Astrocyte (in vitro differentiated cells and primary cell): ENCODE measurements at regions not wholly inside any gene's neighbourhood (a gene's known extent, or its start where the extent isn't known, plus 50 kb on each side); places are given as distances from the start of the nearest gene placed in this dataset.

Experiments
- DNase-seq: peaks from one replicate; pipeline ENCODE4 v3.0.0-alpha.2; 2010; ENCODE audit warnings: low read depth
- FAIRE-seq: peaks from 2 replicates; lab custom pipeline; 2011; peaks lifted over from hg19 to GRCh38; lab: Jason Lieb, UNC
- H2AFZ ChIP-seq: 2 replicates; pipeline ENCODE4 v1.6.0; 2012; ENCODE audit warnings: low read depth, low read length, inconsistent platforms
- H3K27ac ChIP-seq: 2 replicates; pipeline ENCODE4 v1.5.1; 2011; ENCODE audit warnings: low read depth, low read length, inconsistent platforms
- H3K27me3 ChIP-seq: 2 replicates; pipeline ENCODE4 v1.6.0; 2011; ENCODE audit warnings: low read length, inconsistent platforms; ENCODE audit not compliant: insufficient read depth
- H3K36me3 ChIP-seq: 2 replicates; pipeline ENCODE4 v1.5.1; 2011; ENCODE audit warnings: low read length, inconsistent platforms; ENCODE audit not compliant: insufficient read depth
- H3K4me1 ChIP-seq: 2 replicates; pipeline ENCODE4 v1.5.1; 2011; ENCODE audit warnings: low read length, inconsistent platforms; ENCODE audit not compliant: insufficient read depth
- H3K4me2 ChIP-seq: 2 replicates; pipeline ENCODE4 v1.6.0; 2012; ENCODE audit warnings: low read length, inconsistent platforms
- H3K4me3 ChIP-seq: 2 replicates; pipeline ENCODE4 v1.5.1; 2011; ENCODE audit warnings: low read depth, mild to moderate bottlenecking, low read length, inconsistent platforms; ENCODE audit not compliant: insufficient read depth
- H3K79me2 ChIP-seq: 2 replicates; pipeline ENCODE4 v1.6.0; 2012; ENCODE audit warnings: mild to moderate bottlenecking, low read length, inconsistent platforms; ENCODE audit not compliant: insufficient read depth
- H3K9ac ChIP-seq: 2 replicates; pipeline ENCODE4 v1.6.0; 2012; ENCODE audit warnings: mild to moderate bottlenecking, low read length, inconsistent platforms
- H3K9me3 ChIP-seq: 2 replicates; pipeline ENCODE4 v1.5.1; 2012; ENCODE audit warnings: low read depth, mild to moderate bottlenecking, low read length, inconsistent platforms; ENCODE audit not compliant: insufficient read depth
- H4K20me1 ChIP-seq: 2 replicates; pipeline ENCODE4 v1.6.0; 2012; ENCODE audit warnings: low read length, inconsistent platforms; ENCODE audit not compliant: insufficient read depth
- H3K27ac Mint-ChIP-seq: one replicate; pipeline ENCODE4 v1.8.0; 2021; ENCODE audit warnings: mild to moderate bottlenecking, mixed read lengths; ENCODE audit not compliant: unreplicated experiment
- H3K27me3 Mint-ChIP-seq: one replicate; pipeline ENCODE4 v1.8.0; 2021; ENCODE audit warnings: low read depth, mixed read lengths; ENCODE audit not compliant: unreplicated experiment
- H3K36me3 Mint-ChIP-seq: one replicate; pipeline ENCODE4 v1.8.0; 2021; ENCODE audit warnings: low read depth, mixed read lengths; ENCODE audit not compliant: unreplicated experiment
- H3K4me1 Mint-ChIP-seq: one replicate; pipeline ENCODE4 v1.8.0; 2021; ENCODE audit warnings: low read depth, mixed read lengths; ENCODE audit not compliant: unreplicated experiment
- H3K4me3 Mint-ChIP-seq: one replicate; pipeline ENCODE4 v1.8.0; 2021; ENCODE audit warnings: mild to moderate bottlenecking, moderate library complexity, mixed read lengths; ENCODE audit not compliant: unreplicated experiment
- H3K9me3 Mint-ChIP-seq: one replicate; pipeline ENCODE4 v1.8.0; 2021; ENCODE audit warnings: mild to moderate bottlenecking, mixed read lengths; ENCODE audit not compliant: unreplicated experiment
- CTCF ChIP-seq: IDR thresholded peaks from 2 replicates; pipeline ENCODE4 v1.5.1; 2011; ENCODE audit warnings: low read depth, mild to moderate bottlenecking, inconsistent platforms, low read length, moderate library complexity; ENCODE audit not compliant: insufficient read depth
- EZH2 ChIP-seq: IDR thresholded peaks from 2 replicates; pipeline ENCODE4 v1.6.1; 2012; ENCODE audit warnings: mild to moderate bottlenecking, low read length, inconsistent platforms; ENCODE audit not compliant: insufficient read depth

- TF ChIP-seq EZH2, result no peak
- no peak for TF ChIP-seq CTCF
These were observed 611.8 kb downstream of the ETNK1 start for GRCh38 chr12:23236811-23237210.

GRCh38 chr12:23238190-23238589, 613.2 kb downstream of the ETNK1 start:
- H3K36me3 ChIP-seq, result no peaks in the 10 kb centered on the region
- no peak overlapping the region for H2AFZ ChIP-seq
- no peaks in the 10 kb centered on the region for H3K79me2 ChIP-seq
- H3K27me3 ChIP-seq, result no peaks in the 10 kb centered on the region
- H3K4me1 Mint-ChIP-seq, result no peaks in the 10 kb centered on the region
- no peak overlapping the region for H3K4me3 ChIP-seq
- no peaks in the 10 kb centered on the region for H4K20me1 ChIP-seq
- H3K27ac Mint-ChIP-seq, result no peak overlapping the region
- no peak for DNase-seq
- H3K4me1 ChIP-seq, result no peaks in the 10 kb centered on the region
- H3K27me3 Mint-ChIP-seq, result no peaks in the 10 kb centered on the region
- H3K36me3 Mint-ChIP-seq, result no peaks in the 10 kb centered on the region
- H3K9me3 Mint-ChIP-seq, result no peaks in the 10 kb centered on the region
- no peaks in the 10 kb centered on the region for H3K9me3 ChIP-seq
- no peak for FAIRE-seq
- H3K4me2 ChIP-seq, result no peak overlapping the region
- no peak overlapping the region for H3K4me3 Mint-ChIP-seq
- no peak overlapping the region for H3K9ac ChIP-seq
- TF ChIP-seq EZH2 (no peak), CTCF (no peak)
- H3K27ac ChIP-seq, result no peak overlapping the region

More at GRCh38 chr12:23236811-23237210, 611.8 kb downstream of the ETNK1 start:
- no peak overlapping the region for H3K27ac ChIP-seq
- H3K4me3 ChIP-seq, result no peak overlapping the region
- H2AFZ ChIP-seq, result no peak overlapping the region
- no peaks in the 10 kb centered on the region for H3K4me1 ChIP-seq
- Mint-ChIP-seq H3K27ac (no peak overlapping the region), H3K27me3 (no peaks in the 10 kb centered on the region), H3K36me3 (no peaks in the 10 kb centered on the region), H3K4me1 (no peaks in the 10 kb centered on the region), H3K4me3 (no peak overlapping the region), H3K9me3 (no peaks in the 10 kb centered on the region)
- no peaks in the 10 kb centered on the region for H3K27me3 ChIP-seq
- H4K20me1 ChIP-seq, result no peaks in the 10 kb centered on the region
- no peaks in the 10 kb centered on the region for H3K79me2 ChIP-seq
- H3K9ac ChIP-seq, result no peak overlapping the region
- FAIRE-seq (no peak), DNase-seq (no peak)
- H3K9me3 ChIP-seq, result no peaks in the 10 kb centered on the region
- no peak overlapping the region for H3K4me2 ChIP-seq
- no peaks in the 10 kb centered on the region for H3K36me3 ChIP-seq

GRCh38 chr12:23238957-23239356, 614.0 kb downstream of the ETNK1 start:
- no peaks in the 10 kb centered on the region for H3K27me3 ChIP-seq
- no peak for TF ChIP-seq CTCF
- TF ChIP-seq EZH2, result no peak
- Mint-ChIP-seq H3K27me3 (no peaks in the 10 kb centered on the region), H3K4me3 (no peak overlapping the region), H3K27ac (no peak overlapping the region), H3K9me3 (no peaks in the 10 kb centered on the region), H3K4me1 (no peaks in the 10 kb centered on the region), H3K36me3 (no peaks in the 10 kb centered on the region)
- no peaks in the 10 kb centered on the region for H3K4me1 ChIP-seq
- no peaks in the 10 kb centered on the region for H4K20me1 ChIP-seq
- DNase-seq (no peak), FAIRE-seq (no peak)
- no peak overlapping the region for H3K4me2 ChIP-seq
- H3K9me3 ChIP-seq, result no peaks in the 10 kb centered on the region
- H3K4me3 ChIP-seq, result no peak overlapping the region
- H3K79me2 ChIP-seq, result no peaks in the 10 kb centered on the region
- no peak overlapping the region for H2AFZ ChIP-seq
- H3K9ac ChIP-seq, result no peak overlapping the region
- no peak overlapping the region for H3K27ac ChIP-seq
- no peaks in the 10 kb centered on the region for H3K36me3 ChIP-seq
